HepG2 (cell line): ENCODE measurements at regions not wholly inside any gene's neighbourhood (a gene's known extent, or its start where the extent isn't known, plus 50 kb on each side); places are given as distances from the start of the nearest gene placed in this dataset.

Source experiments
- CBFB ChIP-seq: sonication (generic); formaldehyde crosslinking; IDR thresholded peaks from 2 replicates; pipeline ENCODE4 v1.4.0; 2020; ENCODE audit warnings: missing genetic modification reagents
- MEIS2 ChIP-seq: sonication (generic); formaldehyde crosslinking; IDR thresholded peaks from 2 replicates; pipeline ENCODE4 v1.9.0; 2021; ENCODE audit warnings: mild to moderate bottlenecking, missing genetic modification reagents
- POLR2A ChIP-seq, 2 experiments: IDR thresholded peaks; 2 replicates each; pipeline ENCODE4 v1.6.1; 2011; ENCODE audit warnings: low read depth in 2 of 2, low read length in 2 of 2, mild to moderate bottlenecking in 1 of 2, moderate library complexity in 1 of 2; ENCODE audit not compliant: insufficient read depth in 1 of 2
- RBM22 ChIP-seq: fragments of 200-400 bp; formaldehyde crosslinking; optimal IDR thresholded peaks from 2 replicates; pipeline ENCODE3; 2017; ENCODE audit warnings: mild to moderate bottlenecking, low read length, moderate library complexity
- RFX5 ChIP-seq: IDR thresholded peaks from 2 replicates; pipeline ENCODE4 v1.6.1; 2011; ENCODE audit warnings: low read depth, low read length, improper control_type of control experiment
- RXRA ChIP-seq: sonication (generic); formaldehyde crosslinking; IDR thresholded peaks from 2 replicates; pipeline ENCODE4 v1.5.1; 2020; ENCODE audit warnings: missing genetic modification reagents
- SMC3 ChIP-seq: IDR thresholded peaks from 2 replicates; pipeline ENCODE4 v1.6.1; 2011; ENCODE audit warnings: low read length, improper control_type of control experiment
- SOX6 ChIP-seq, 2 experiments: fragments of 450-650 bp in 1 of 2; sonication (generic) in 1 of 2; formaldehyde crosslinking in 1 of 2; IDR thresholded peaks; 2 replicates each; pipeline versions ENCODE4 v1.4.0 to v1.6.1; 2017 to 2020; ENCODE audit warnings: antibody characterized with exemption in 1 of 2, mild to moderate bottlenecking in 1 of 2, missing genetic modification reagents in 1 of 2
- ZNF644 ChIP-seq: IDR thresholded peaks from 2 replicates; pipeline ENCODE4 v1.6.1; 2016; ENCODE audit warnings: low read depth
- ZNF7 ChIP-seq: IDR thresholded peaks from 2 replicates; pipeline ENCODE4 v1.6.1; 2016; ENCODE audit warnings: missing biosample characterization, missing genetic modification reagents
- ZNF879 ChIP-seq: sonication (generic); formaldehyde crosslinking; IDR thresholded peaks from 2 replicates; pipeline ENCODE4 v1.8.1; 2023; ENCODE audit warnings: missing genetic modification reagents
- ZSCAN30 ChIP-seq: sonication (generic); formaldehyde crosslinking; IDR thresholded peaks from 2 replicates; pipeline ENCODE4 v1.5.0; 2020; ENCODE audit warnings: mild to moderate bottlenecking, missing genetic modification reagents
- TF ChIP-seq, protein P1 (sequence below): sonication (generic); formaldehyde crosslinking; IDR thresholded peaks from 2 replicates; pipeline ENCODE4 v1.4.0; 2020; ENCODE audit warnings: missing genetic modification reagents
- TF ChIP-seq, protein P2 (sequence below): sonication (generic); formaldehyde crosslinking; IDR thresholded peaks from 2 replicates; pipeline ENCODE4 v1.4.0; 2020; ENCODE audit warnings: missing genetic modification reagents

DNA sequence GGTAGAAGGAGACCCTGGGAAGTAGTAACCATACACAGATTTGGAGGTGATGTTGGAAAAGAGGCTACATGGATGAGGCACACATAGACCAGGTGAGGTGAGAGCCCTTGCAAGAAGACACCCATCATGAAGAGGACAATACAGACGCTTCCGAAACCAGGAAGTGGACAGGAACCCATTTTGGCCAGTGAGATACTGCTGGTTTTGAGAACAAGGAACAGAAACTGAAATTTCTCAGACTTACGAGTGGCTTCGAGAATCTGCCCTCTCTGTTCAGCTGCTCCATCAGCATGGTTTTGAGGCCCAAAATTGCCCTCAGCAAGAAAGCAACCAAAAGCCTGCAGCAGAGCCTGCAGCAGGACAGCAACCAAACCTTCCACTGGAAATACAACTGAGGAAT, 479.1 kb upstream of the NRXN1 start:
- TF ChIP-seq SMC3 (no peak), POLR2A (IDR thresholded peaks at IDR 0.05; ENCODE audit: insufficient read depth in 1 of 2, low read depth in 2 of 2, low read length in 2 of 2) (no peak), RFX5 (no peak), ZNF7 (CRISPR knock-in tag) (no peak), SOX6 (IDR thresholded peaks at IDR 0.05) (no peak), SOX6 (CRISPR knock-in tag; IDR thresholded peaks at IDR 0.05) (no peak), RBM22 (no peak), ZNF644 (no peak), CBFB (CRISPR knock-in tag) (no peak), MEIS2 (CRISPR knock-in tag) (no peak), ZNF879 (no peak), ZSCAN30 (CRISPR knock-in tag) (no peak), RXRA (no peak)
- TF ChIP-seq, protein P1, sequence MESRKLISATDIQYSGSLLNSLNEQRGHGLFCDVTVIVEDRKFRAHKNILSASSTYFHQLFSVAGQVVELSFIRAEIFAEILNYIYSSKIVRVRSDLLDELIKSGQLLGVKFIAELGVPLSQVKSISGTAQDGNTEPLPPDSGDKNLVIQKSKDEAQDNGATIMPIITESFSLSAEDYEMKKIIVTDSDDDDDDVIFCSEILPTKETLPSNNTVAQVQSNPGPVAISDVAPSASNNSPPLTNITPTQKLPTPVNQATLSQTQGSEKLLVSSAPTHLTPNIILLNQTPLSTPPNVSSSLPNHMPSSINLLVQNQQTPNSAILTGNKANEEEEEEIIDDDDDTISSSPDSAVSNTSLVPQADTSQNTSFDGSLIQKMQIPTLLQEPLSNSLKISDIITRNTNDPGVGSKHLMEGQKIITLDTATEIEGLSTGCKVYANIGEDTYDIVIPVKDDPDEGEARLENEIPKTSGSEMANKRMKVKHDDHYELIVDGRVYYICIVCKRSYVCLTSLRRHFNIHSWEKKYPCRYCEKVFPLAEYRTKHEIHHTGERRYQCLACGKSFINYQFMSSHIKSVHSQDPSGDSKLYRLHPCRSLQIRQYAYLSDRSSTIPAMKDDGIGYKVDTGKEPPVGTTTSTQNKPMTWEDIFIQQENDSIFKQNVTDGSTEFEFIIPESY (CRISPR knock-in tag): no peak
- TF ChIP-seq, protein P2, sequence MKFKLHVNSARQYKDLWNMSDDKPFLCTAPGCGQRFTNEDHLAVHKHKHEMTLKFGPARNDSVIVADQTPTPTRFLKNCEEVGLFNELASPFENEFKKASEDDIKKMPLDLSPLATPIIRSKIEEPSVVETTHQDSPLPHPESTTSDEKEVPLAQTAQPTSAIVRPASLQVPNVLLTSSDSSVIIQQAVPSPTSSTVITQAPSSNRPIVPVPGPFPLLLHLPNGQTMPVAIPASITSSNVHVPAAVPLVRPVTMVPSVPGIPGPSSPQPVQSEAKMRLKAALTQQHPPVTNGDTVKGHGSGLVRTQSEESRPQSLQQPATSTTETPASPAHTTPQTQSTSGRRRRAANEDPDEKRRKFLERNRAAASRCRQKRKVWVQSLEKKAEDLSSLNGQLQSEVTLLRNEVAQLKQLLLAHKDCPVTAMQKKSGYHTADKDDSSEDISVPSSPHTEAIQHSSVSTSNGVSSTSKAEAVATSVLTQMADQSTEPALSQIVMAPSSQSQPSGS (CRISPR knock-in tag): no peak
